K562 (cell line): ENCODE measurements at regions not wholly inside any gene's neighbourhood (a gene's known extent, or its start where the extent isn't known, plus 50 kb on each side); places are given as distances from the start of the nearest gene placed in this dataset.

Source experiments
- ATAC-seq: fragments of 200-7000 bp; cut with Tn5 transposase; 3 replicates; pipeline ENCODE4 v1.9.1; 2020; ENCODE audit warnings: moderate library complexity
- BruUV-seq: library from RNA; stranded (reverse); fragments of 400-500 nt; replicated peaks from 2 replicates; lab custom pipeline; 2021; lab: Mats Ljungman, UMichigan
- CTCF ChIA-PET: fragments of 300-600 bp; formaldehyde crosslinking; extraction: SDS; loops from one replicate; lab custom pipeline; 2021; ENCODE audit warnings: low intra/inter-chr PET ratio; lab: Yijun Ruan, JAX
- POLR2A ChIA-PET: fragments of 300-600, 350-650 bp; sonication (Branson Sonifier 250); formaldehyde crosslinking; extraction: SDS; loops from one replicate; lab custom pipeline; 2021; ENCODE audit warnings: antibody characterized with exemption, inconsistent platforms; lab: Yijun Ruan, JAX
- DNase-seq, 4 experiments: peaks; one replicate each; pipeline versions ENCODE4 v3.0.0 to v3.0.0-alpha.2; 2011 to 2018; ENCODE audit warnings: low spot score in 3 of 4, mixed read lengths in 3 of 4; ENCODE audit errors: extremely low read depth in 1 of 4
- FAIRE-seq: peaks from 2 replicates; lab custom pipeline; 2011; peaks lifted over from hg19 to GRCh38; lab: Jason Lieb, UNC
- H2AFZ ChIP-seq: 2 replicates; pipeline ENCODE4 v1.6.0; 2011; ENCODE audit warnings: low read depth, low read length, control low read depth, inconsistent platforms
- H3K27ac ChIP-seq: fragments of 200-600 bp; 3 replicates; pipeline ENCODE4 v1.8.0; 2011; ENCODE audit warnings: low read depth, mild to moderate bottlenecking, control low read depth, inconsistent platforms, low read length, moderate library complexity, mixed read lengths; ENCODE audit errors: extremely low read depth
- H3K27me3 ChIP-seq, 2 experiments: fragments of 300-600 bp in 1 of 2; 2 replicates in 1 of 2; 3 replicates in 1 of 2; pipeline versions ENCODE4 v1.6.0 to v1.8.0; 2011; ENCODE audit warnings: inconsistent platforms in 2 of 2, low read length in 2 of 2, mild to moderate bottlenecking in 1 of 2, mixed read lengths in 1 of 2, moderate library complexity in 1 of 2; ENCODE audit not compliant: control insufficient read depth in 2 of 2, insufficient read depth in 2 of 2
- H3K36me3 ChIP-seq: fragments of 300-600 bp; 3 replicates; pipeline ENCODE4 v1.8.0; 2011; ENCODE audit warnings: mild to moderate bottlenecking, low read length, inconsistent platforms; ENCODE audit not compliant: control insufficient read depth, insufficient read depth
- H3K4me1 ChIP-seq, 2 experiments: fragments of 200-600 bp in 1 of 2; replicated peaks in 1 of 2; 2 replicates in 1 of 2; 3 replicates in 1 of 2; pipeline versions ENCODE4 v1.5.1 to v1.8.0; 2011; ENCODE audit warnings: inconsistent platforms in 2 of 2, low read length in 2 of 2, mild to moderate bottlenecking in 1 of 2, mixed read lengths in 1 of 2, moderate library complexity in 1 of 2; ENCODE audit not compliant: control insufficient read depth in 2 of 2, insufficient read depth in 2 of 2
- H3K4me2 ChIP-seq: 2 replicates; pipeline ENCODE4 v1.6.1; 2011; ENCODE audit warnings: low read length, control low read depth, inconsistent platforms, mixed read lengths; ENCODE audit not compliant: insufficient read depth
- H3K4me3 ChIP-seq: fragments of 200-600 bp; sonication (generic), shearing (Covaris generic); 2 replicates; pipeline ENCODE4 v1.5.1; 2016; ENCODE audit warnings: control low read depth, inconsistent platforms
- H3K79me2 ChIP-seq: fragments of 200-600 bp; 3 replicates; pipeline ENCODE4 v1.8.0; 2011; ENCODE audit warnings: low read length, inconsistent platforms; ENCODE audit not compliant: control insufficient read depth, insufficient read depth
- H3K9ac ChIP-seq, 2 experiments: 2 replicates each; pipeline versions ENCODE4 v1.6.0 to v1.6.1; 2011; ENCODE audit warnings: low read depth in 2 of 2, low read length in 2 of 2, control low read depth in 1 of 2, inconsistent platforms in 1 of 2, mild to moderate bottlenecking in 1 of 2, mixed read lengths in 1 of 2; ENCODE audit not compliant: insufficient read depth in 1 of 2
- H3K9me1 ChIP-seq: one replicate; pipeline ENCODE4 v1.6.0; 2011; ENCODE audit warnings: inconsistent platforms, mild to moderate bottlenecking, low read length, moderate library complexity; ENCODE audit not compliant: control insufficient read depth, insufficient read depth
- H3K9me3 ChIP-seq: replicated peaks from 2 replicates; pipeline ENCODE4 v1.5.1; 2011; ENCODE audit warnings: low read depth, low read length, inconsistent platforms; ENCODE audit not compliant: control insufficient read depth, insufficient read depth
- H4K20me1 ChIP-seq: replicated peaks from 2 replicates; pipeline ENCODE4 v1.6.1; 2011; ENCODE audit warnings: low read length, inconsistent platforms, mixed read lengths; ENCODE audit not compliant: control insufficient read depth, insufficient read depth
- IFI16 ChIP-seq: fragments of 250-450 bp; sonication (Bioruptor Pico); IDR thresholded peaks from 2 replicates; pipeline ENCODE4 v2.1.2; 2022; ENCODE audit warnings: mild to moderate bottlenecking, inconsistent platforms
- MEF2A ChIP-seq: IDR thresholded peaks from 2 replicates; pipeline ENCODE4 v1.6.1; 2011; ENCODE audit warnings: low read depth, mild to moderate bottlenecking, low read length, moderate library complexity; ENCODE audit not compliant: control insufficient read depth
- NRF1 ChIP-seq, 2 experiments: fragments of 450-650 bp; IDR thresholded peaks in 1 of 2; conservative IDR thresholded peaks in 1 of 2; 2 replicates each; pipeline ENCODE4 v1.6.1; 2014; ENCODE audit warnings: mild to moderate bottlenecking in 2 of 2
- RB1 ChIP-seq: fragments of 450-650 bp; IDR thresholded peaks from 2 replicates; pipeline ENCODE4 v1.6.1; 2017; ENCODE audit warnings: low read depth, mild to moderate bottlenecking
- SAFB ChIP-seq: fragments of 200-400 bp; formaldehyde crosslinking; IDR thresholded peaks from 2 replicates; pipeline ENCODE4 v1.6.1; 2017; ENCODE audit warnings: low read depth, low read length, borderline replicate concordance
- TAF1 ChIP-seq: IDR thresholded peaks from 2 replicates; pipeline ENCODE4 v1.6.1; 2011; ENCODE audit warnings: mild to moderate bottlenecking, low read length, moderate library complexity; ENCODE audit not compliant: insufficient read depth, control insufficient read depth, severe bottlenecking; ENCODE audit errors: extremely low read depth
- ZNF134 ChIP-seq: fragments of 250-450 bp; sonication (Bioruptor Pico); conservative IDR thresholded peaks from 2 replicates; pipeline ENCODE4 v1.4.0; 2020
- ZNF699 ChIP-seq: fragments of 250-450 bp; sonication (Bioruptor Pico); IDR thresholded peaks from 2 replicates; pipeline ENCODE4 v1.8.0; 2021; ENCODE audit warnings: mild to moderate bottlenecking, moderate library complexity; ENCODE audit not compliant: insufficient replicate concordance
- ZNF79 ChIP-seq: fragments of 250-450 bp; sonication (Bioruptor Pico); IDR thresholded peaks from 2 replicates; pipeline ENCODE4 v1.4.0; 2020; ENCODE audit warnings: low read depth, mild to moderate bottlenecking, moderate library complexity
- WGBS: fragments of 100-300 bp; shearing (Covaris generic); methylation state at CpG from one replicate; pipeline ENCODE4 v1.1.6; 2016; ENCODE audit warnings: low coverage, mixed read lengths; ENCODE audit not compliant: insufficient coverage; ENCODE audit errors: missing lambda C conversion rate; 5-methylcytosine and 5-hydroxymethylcytosine counted together
- in situ Hi-C: fragments of 300-500 bp; cut with MboI; formaldehyde crosslinking; loops from 4 replicates; pipeline ENCODE4 v1.15.0; 2018; ENCODE audit warnings: inconsistent platforms, mixed read lengths
- intact Hi-C: fragments of 100-400 bp; cut with micrococcal nuclease; formaldehyde crosslinking; loops from 2 replicates; pipeline ENCODE4 v1.14.2; 2022

- Histone ChIP-seq H3K27ac (no peak overlapping the region), H3K79me2 (no peaks in the 10 kb centered on the region), H3K27me3 (no peaks in the 10 kb centered on the region), H3K4me1 (no peaks in the 10 kb centered on the region), H3K9ac (no peak overlapping the region), H2AFZ (no peak overlapping the region), H3K4me3 (no peak overlapping the region), H3K36me3 (no peaks in the 10 kb centered on the region), H4K20me1 (no peaks in the 10 kb centered on the region), H3K9me1 (no peaks in the 10 kb centered on the region), H3K9me3 (no peaks in the 10 kb centered on the region), H3K4me2 (no peak overlapping the region)
- in situ Hi-C loops = no loop called here
- DNase-seq (no peak), FAIRE-seq (no peak), ATAC-seq (no peak)
- TF ChIP-seq RB1 (no peak), NRF1 (conservative IDR thresholded peaks at IDR 0.05 in 1 of 2, IDR thresholded peaks at IDR 0.05 in 1 of 2) (no peak), TAF1 (no peak), IFI16 (CRISPR knock-in tag) (no peak), ZNF699 (CRISPR knock-in tag) (no peak), MEF2A (no peak), SAFB (no peak), ZNF134 (CRISPR knock-in tag) (no peak), ZNF79 (no peak)
- CTCF ChIA-PET = no interaction called here
- POLR2A ChIA-PET = no interaction called here
- 0% methylated on average over 1 of the region's 1 CpG for WGBS
- intact Hi-C loops = no loop called here
- BruUV-seq = no TSS peak
Measured at GRCh38 chr13:60944016-60944415, 471.6 kb downstream of the PCDH20 start.
